Endothelial cell of umbilical vein (primary cell): ENCODE measurements at regions not wholly inside any gene's neighbourhood (a gene's known extent, or its start where the extent isn't known, plus 50 kb on each side); places are given as distances from the start of the nearest gene placed in this dataset.
"Not testable (repeated sequence)": the region's sequence is repeated elsewhere in the genome, so short reads cannot be mapped to it uniquely, and the experiment has no call there.

Experiments used
- BruUV-seq: library from RNA; stranded (reverse); fragments of 400-500 nt; replicated peaks from 2 replicates; lab custom pipeline; 2021; lab: Mats Ljungman, UMichigan
- CTCF ChIA-PET: fragments of 300-600, 350-600 bp; sonication (Branson Sonifier 250); formaldehyde crosslinking; loops from one replicate; lab custom pipeline; 2021; ENCODE audit warnings: antibody characterized with exemption, inconsistent platforms; lab: Charles Lee
- POLR2A ChIA-PET: fragments of 300-600, 350-600 bp; sonication (Branson Sonifier 250); formaldehyde crosslinking; loops from one replicate; lab custom pipeline; 2021; ENCODE audit warnings: antibody characterized with exemption, inconsistent platforms; lab: Charles Lee
- DNase-seq: peaks from one replicate; pipeline ENCODE4 v3.0.0-alpha.2; 2011; ENCODE audit warnings: low read depth, low spot score
- FAIRE-seq: peaks from 2 replicates; lab custom pipeline; 2011; peaks lifted over from hg19 to GRCh38; lab: Jason Lieb, UNC
- H2AFZ ChIP-seq: 2 replicates; pipeline ENCODE4 v1.6.0; 2012; ENCODE audit warnings: low read depth, low read length, control low read depth, inconsistent platforms
- H3K27ac ChIP-seq: 2 replicates; pipeline ENCODE4 v1.5.1; 2011; ENCODE audit warnings: low read depth, mild to moderate bottlenecking, control low read depth, low read length, moderate library complexity; ENCODE audit not compliant: insufficient read depth
- H3K27me3 ChIP-seq, 2 experiments: 2 replicates each; pipeline versions ENCODE4 v1.6.0 to v1.6.1; 2011; ENCODE audit warnings: low read length in 2 of 2, mixed read lengths in 1 of 2; ENCODE audit not compliant: control insufficient read depth in 2 of 2, insufficient read depth in 2 of 2
- H3K36me3 ChIP-seq, 2 experiments: 2 replicates in 1 of 2; 3 replicates in 1 of 2; pipeline ENCODE4 v1.5.1; 2011; ENCODE audit warnings: low read length in 2 of 2, mild to moderate bottlenecking in 1 of 2, moderate library complexity in 1 of 2; ENCODE audit not compliant: control insufficient read depth in 2 of 2, insufficient read depth in 2 of 2; ENCODE audit errors: extremely low read depth in 1 of 2
- H3K4me1 ChIP-seq: 3 replicates; pipeline ENCODE4 v1.5.1; 2011; ENCODE audit warnings: mild to moderate bottlenecking, low read length; ENCODE audit not compliant: control insufficient read depth, insufficient read depth; ENCODE audit errors: extremely low read depth
- H3K4me2 ChIP-seq: 2 replicates; pipeline ENCODE4 v1.6.1; 2011; ENCODE audit warnings: low read length, control low read depth, mixed read lengths; ENCODE audit not compliant: insufficient read depth
- H3K4me3 ChIP-seq, 3 experiments: fragments of 200-600 bp in 1 of 3; sonication (generic), shearing (Covaris generic) in 1 of 3; replicated peaks in 1 of 3; 2 replicates each; pipeline ENCODE4 v1.5.1; 2011 to 2016; ENCODE audit warnings: control low read depth in 3 of 3, low read length in 3 of 3, mild to moderate bottlenecking in 2 of 3, inconsistent platforms in 1 of 3, low read depth in 1 of 3, moderate library complexity in 1 of 3; ENCODE audit not compliant: insufficient read depth in 1 of 3
- H3K79me2 ChIP-seq: 2 replicates; pipeline ENCODE4 v1.6.0; 2012; ENCODE audit warnings: low read length, inconsistent platforms; ENCODE audit not compliant: control insufficient read depth, insufficient read depth
- H3K9ac ChIP-seq: replicated peaks from 2 replicates; pipeline ENCODE3; 2011; ENCODE audit warnings: low read length, control low read depth; ENCODE audit not compliant: insufficient read depth; ENCODE audit errors: extremely low read depth
- H3K9me1 ChIP-seq: replicated peaks from 3 replicates; pipeline ENCODE4 v1.6.0; 2011; ENCODE audit warnings: mild to moderate bottlenecking, low read length; ENCODE audit not compliant: control insufficient read depth, insufficient read depth; ENCODE audit errors: extremely low read depth
- H3K9me3 ChIP-seq: replicated peaks from 2 replicates; pipeline ENCODE4 v1.5.1; 2012; ENCODE audit warnings: low read length, inconsistent platforms; ENCODE audit not compliant: control insufficient read depth, insufficient read depth
- H4K20me1 ChIP-seq: replicated peaks from 2 replicates; pipeline ENCODE3; 2011; ENCODE audit warnings: mild to moderate bottlenecking, low read length; ENCODE audit not compliant: control insufficient read depth, insufficient read depth; ENCODE audit errors: extremely low read depth
- EZH2 ChIP-seq: IDR thresholded peaks from 2 replicates; pipeline ENCODE4 v1.6.1; 2012; ENCODE audit warnings: borderline replicate concordance, low read depth, mild to moderate bottlenecking, moderate library complexity, low read length, inconsistent platforms; ENCODE audit not compliant: severe bottlenecking
- FOS ChIP-seq: IDR thresholded peaks from 2 replicates; pipeline ENCODE4 v1.6.1; 2011; ENCODE audit warnings: mild to moderate bottlenecking, low read length, moderate library complexity, borderline replicate concordance; ENCODE audit not compliant: insufficient read depth
- GATA2 ChIP-seq: IDR thresholded peaks from 2 replicates; pipeline ENCODE4 v1.7.0; 2011; ENCODE audit warnings: low read depth, mild to moderate bottlenecking, moderate library complexity, mixed read lengths, low read length; ENCODE audit not compliant: insufficient read length, insufficient read depth
- JUN ChIP-seq: IDR thresholded peaks from 2 replicates; pipeline ENCODE4 v1.6.1; 2011; ENCODE audit warnings: borderline replicate concordance, low read depth; ENCODE audit not compliant: insufficient read length, insufficient read depth
- MYC ChIP-seq: IDR thresholded peaks from one replicate; pipeline ENCODE4 v1.6.1; 2011; ENCODE audit warnings: mild to moderate bottlenecking, low read depth, low read length
- POLR2A ChIP-seq: IDR thresholded peaks from 2 replicates; pipeline ENCODE4 v1.6.1; 2012; ENCODE audit warnings: low read depth, mild to moderate bottlenecking, control low read depth, low read length
- POLR2AphosphoS5 ChIP-seq: IDR thresholded peaks from 2 replicates; pipeline ENCODE4 v1.6.1; 2012; ENCODE audit warnings: low read depth, mild to moderate bottlenecking, control low read depth, low read length, moderate library complexity; ENCODE audit not compliant: insufficient read depth
- dilution Hi-C: fragments of 300-500 bp; cut with MboI; formaldehyde crosslinking; loops from one replicate; pipeline ENCODE4 v1.15.0; 2019; ENCODE audit warnings: low sequenced_read_pairs; ENCODE audit not compliant: extremely low pct_ligation_motif_present
- intact Hi-C: fragments of 100-400 bp; cut with micrococcal nuclease; formaldehyde crosslinking; loops from one replicate; pipeline ENCODE4 v1.10.0; 2022
- TF ChIP-seq, protein P1 (sequence below): IDR thresholded peaks from 2 replicates; pipeline ENCODE4 v1.6.1; 2011; ENCODE audit not compliant: insufficient read depth, insufficient read length
- TF ChIP-seq, protein P2 (sequence below), 2 donors: IDR thresholded peaks; 1 replicate in 1 of 2; 2 replicates in 1 of 2; pipeline ENCODE4 v1.5.1; 2011; ENCODE audit warnings: low read length in 2 of 2, mild to moderate bottlenecking in 2 of 2, moderate library complexity in 2 of 2, control low read depth in 1 of 2, inconsistent platforms in 1 of 2, low read depth in 1 of 2; ENCODE audit not compliant: insufficient read depth in 1 of 2; ENCODE audit errors: extremely low read depth in 1 of 2

DNA sequence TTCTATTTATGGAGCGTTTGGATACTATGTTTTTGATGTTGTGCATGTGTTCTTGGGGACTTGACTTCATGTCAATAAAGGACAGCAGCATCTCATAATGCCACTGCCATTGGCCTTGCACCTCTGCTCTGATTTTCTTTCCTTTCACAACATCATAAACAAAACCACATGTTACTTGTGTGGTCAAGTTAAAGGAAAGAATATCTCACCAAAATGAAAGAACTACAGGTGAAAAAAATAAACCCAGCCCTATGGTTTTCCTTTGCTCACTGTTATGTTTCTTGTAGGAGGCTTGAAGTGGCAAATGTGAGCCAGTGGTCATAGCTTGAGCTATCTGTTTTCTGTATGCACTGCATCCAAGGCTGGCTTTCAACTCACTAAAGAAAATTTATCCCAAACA, 240.4 kb downstream of the KCNRG start:
- dilution Hi-C loops, result no loop called here
- no peaks in the 10 kb centered on the region for H3K79me2 ChIP-seq
- DNase-seq (no peak), FAIRE-seq (no peak)
- H3K9me3 ChIP-seq, result no peaks in the 10 kb centered on the region
- H3K4me1 ChIP-seq, result no peaks in the 10 kb centered on the region
- ChIA-PET CTCF (no interaction called here), POLR2A (no interaction called here)
- H3K27me3 ChIP-seq, result no peaks in the 10 kb centered on the region
- intact Hi-C loops, result no loop called here
- H3K9ac ChIP-seq, result no peak overlapping the region
- no peak overlapping the region for H2AFZ ChIP-seq
- H3K4me3 ChIP-seq, result no peak overlapping the region
- H3K9me1 ChIP-seq, result no peaks in the 10 kb centered on the region
- TF ChIP-seq MYC (no peak), GATA2 (no peak), FOS (no peak), POLR2AphosphoS5 (no peak), JUN (no peak), EZH2 (no peak), POLR2A (no peak)
- TF ChIP-seq, protein P1, sequence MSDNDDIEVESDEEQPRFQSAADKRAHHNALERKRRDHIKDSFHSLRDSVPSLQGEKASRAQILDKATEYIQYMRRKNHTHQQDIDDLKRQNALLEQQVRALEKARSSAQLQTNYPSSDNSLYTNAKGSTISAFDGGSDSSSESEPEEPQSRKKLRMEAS, result no peak
- TF ChIP-seq, protein P2, sequence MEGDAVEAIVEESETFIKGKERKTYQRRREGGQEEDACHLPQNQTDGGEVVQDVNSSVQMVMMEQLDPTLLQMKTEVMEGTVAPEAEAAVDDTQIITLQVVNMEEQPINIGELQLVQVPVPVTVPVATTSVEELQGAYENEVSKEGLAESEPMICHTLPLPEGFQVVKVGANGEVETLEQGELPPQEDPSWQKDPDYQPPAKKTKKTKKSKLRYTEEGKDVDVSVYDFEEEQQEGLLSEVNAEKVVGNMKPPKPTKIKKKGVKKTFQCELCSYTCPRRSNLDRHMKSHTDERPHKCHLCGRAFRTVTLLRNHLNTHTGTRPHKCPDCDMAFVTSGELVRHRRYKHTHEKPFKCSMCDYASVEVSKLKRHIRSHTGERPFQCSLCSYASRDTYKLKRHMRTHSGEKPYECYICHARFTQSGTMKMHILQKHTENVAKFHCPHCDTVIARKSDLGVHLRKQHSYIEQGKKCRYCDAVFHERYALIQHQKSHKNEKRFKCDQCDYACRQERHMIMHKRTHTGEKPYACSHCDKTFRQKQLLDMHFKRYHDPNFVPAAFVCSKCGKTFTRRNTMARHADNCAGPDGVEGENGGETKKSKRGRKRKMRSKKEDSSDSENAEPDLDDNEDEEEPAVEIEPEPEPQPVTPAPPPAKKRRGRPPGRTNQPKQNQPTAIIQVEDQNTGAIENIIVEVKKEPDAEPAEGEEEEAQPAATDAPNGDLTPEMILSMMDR (IDR thresholded peaks at IDR 0.05; ENCODE audit: extremely low read depth in 1 of 2, insufficient read depth in 1 of 2, low read depth in 1 of 2, low read length in 2 of 2), result no peak
- no peak overlapping the region for H3K4me2 ChIP-seq
- no TSS peak for BruUV-seq
- no peaks in the 10 kb centered on the region for H4K20me1 ChIP-seq
- no peak overlapping the region for H3K27ac ChIP-seq
- H3K36me3 ChIP-seq, result no peaks in the 10 kb centered on the region

DNA sequence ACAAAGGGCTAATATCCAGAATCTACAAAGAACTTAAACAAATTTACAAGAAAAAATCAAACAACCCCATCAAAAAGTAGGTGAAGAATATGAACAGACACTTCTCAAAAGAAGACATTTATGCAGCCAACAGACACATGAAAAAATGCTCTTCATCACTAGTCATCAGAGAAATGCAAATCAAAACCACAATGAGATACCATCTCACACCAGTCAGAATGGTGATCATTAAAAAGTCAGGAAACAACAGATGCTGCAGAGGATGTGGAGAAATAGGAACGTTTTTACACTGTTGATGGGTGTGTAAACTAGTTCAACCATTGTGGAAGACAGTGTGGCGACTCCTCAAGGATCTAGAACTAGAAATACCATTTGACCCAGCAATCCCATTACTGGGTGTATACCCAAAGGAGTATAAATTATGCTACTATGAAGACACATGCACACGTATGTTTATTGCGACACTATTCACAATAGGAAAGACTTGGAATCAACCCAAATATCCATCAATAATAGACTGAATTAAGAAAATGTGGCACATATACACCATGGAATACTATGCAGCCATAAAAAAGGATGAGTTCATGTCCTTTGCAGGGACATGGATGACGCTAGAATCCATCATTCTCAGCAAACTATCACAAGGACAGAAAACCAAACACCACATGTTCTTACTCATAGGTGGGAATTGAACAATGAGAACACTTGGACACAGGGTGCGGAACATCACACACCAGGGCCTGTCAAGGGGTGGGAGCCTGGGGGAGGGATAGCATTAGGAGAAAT, 241.5 kb downstream of the KCNRG start:
- DNase-seq, H2AFZ ChIP-seq, H3K27me3 ChIP-seq, H3K4me2 ChIP-seq, H3K4me1 ChIP-seq, H3K36me3 ChIP-seq, FAIRE-seq, intact Hi-C loops, dilution Hi-C loops, H3K9me1 ChIP-seq, CTCF ChIA-PET, H3K9me3 ChIP-seq, POLR2A ChIA-PET, BruUV-seq, H3K9ac ChIP-seq, H4K20me1 ChIP-seq, H3K79me2 ChIP-seq, H3K4me3 ChIP-seq, H3K27ac ChIP-seq: not testable (repeated sequence)
